ENCODE measurements at regions not wholly inside any gene's neighbourhood (a gene's known extent, or its start where the extent isn't known, plus 50 kb on each side); places are given as distances from the start of the nearest gene placed in this dataset.
A peak's percentile ranks its signal among the peaks of the same experiment; 100 is the strongest.

DNA sequence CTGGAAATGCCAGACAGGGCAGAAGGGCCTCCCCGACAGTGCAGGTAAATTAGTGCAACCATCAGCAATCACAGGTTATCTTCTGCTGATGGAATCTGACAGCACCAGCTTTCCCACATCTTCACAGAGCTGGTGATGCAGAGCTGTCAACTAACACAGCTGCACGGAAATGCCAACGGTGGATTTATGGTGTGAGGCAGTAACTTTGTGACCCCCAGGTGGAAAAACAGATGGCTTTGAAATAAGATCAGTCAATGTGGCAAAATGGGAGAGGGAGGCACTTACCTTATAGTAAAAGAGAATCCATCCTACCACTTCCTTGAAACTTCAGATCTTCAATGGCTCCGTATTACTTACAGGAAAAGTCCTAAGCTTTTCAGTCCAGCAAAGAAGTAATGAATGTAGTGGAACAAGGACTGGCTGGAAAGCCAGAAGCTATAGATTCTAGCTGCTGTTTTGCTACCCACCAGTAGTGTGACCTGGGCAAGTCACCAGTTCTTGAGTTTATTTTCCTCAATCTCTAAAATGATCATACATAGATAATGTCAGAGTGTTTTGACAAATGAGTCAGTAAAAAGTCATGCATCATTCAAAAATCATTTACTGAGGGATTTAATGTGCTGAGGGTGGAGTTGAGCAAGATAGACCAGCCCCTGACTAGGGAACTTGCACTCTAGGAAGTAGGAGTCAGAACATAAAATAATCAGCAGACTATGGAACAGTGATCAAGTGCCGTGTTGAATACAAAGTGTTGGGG lies 245.7 kb upstream of the JUN start (continued):
- TF ChIP-seq, protein P1, sequence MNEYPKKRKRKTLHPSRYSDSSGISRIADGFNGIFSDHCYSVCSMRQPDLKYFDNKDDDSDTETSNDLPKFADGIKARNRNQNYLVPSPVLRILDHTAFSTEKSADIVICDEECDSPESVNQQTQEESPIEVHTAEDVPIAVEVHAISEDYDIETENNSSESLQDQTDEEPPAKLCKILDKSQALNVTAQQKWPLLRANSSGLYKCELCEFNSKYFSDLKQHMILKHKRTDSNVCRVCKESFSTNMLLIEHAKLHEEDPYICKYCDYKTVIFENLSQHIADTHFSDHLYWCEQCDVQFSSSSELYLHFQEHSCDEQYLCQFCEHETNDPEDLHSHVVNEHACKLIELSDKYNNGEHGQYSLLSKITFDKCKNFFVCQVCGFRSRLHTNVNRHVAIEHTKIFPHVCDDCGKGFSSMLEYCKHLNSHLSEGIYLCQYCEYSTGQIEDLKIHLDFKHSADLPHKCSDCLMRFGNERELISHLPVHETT (CRISPR knock-in tag; conservative IDR thresholded peaks at IDR 0.05 in 1 of 2, IDR thresholded peaks at IDR 0.05 in 1 of 2) = no peak
- TF ChIP-seq ETV6 (IDR thresholded peaks at IDR 0.05; ENCODE audit: borderline replicate concordance in 1 of 2, low read depth in 2 of 2, low read length in 1 of 2) (no peak), ETV6 (CRISPR knock-in tag; IDR thresholded peaks at IDR 0.05; ENCODE audit: borderline replicate concordance) (no peak), EP300 (IDR thresholded peaks at IDR 0.05; ENCODE audit: low read length) (no peak), BRCA1 (IDR thresholded peaks at IDR 0.05) (no peak), BRCA1 (CRISPR knock-in tag; IDR thresholded peaks at IDR 0.05) (no peak), ZNF79 (CRISPR knock-in tag; IDR thresholded peaks at IDR 0.05; ENCODE audit: low read depth) (no peak), ZNF197 (CRISPR knock-in tag; IDR thresholded peaks at IDR 0.05; ENCODE audit: low read depth) (no peak), ZNF253 (CRISPR knock-in tag; conservative IDR thresholded peaks at IDR 0.05) (no peak), ZNF696 (CRISPR knock-in tag; conservative IDR thresholded peaks at IDR 0.05) (no peak)
- TF ChIP-seq, protein P2, sequence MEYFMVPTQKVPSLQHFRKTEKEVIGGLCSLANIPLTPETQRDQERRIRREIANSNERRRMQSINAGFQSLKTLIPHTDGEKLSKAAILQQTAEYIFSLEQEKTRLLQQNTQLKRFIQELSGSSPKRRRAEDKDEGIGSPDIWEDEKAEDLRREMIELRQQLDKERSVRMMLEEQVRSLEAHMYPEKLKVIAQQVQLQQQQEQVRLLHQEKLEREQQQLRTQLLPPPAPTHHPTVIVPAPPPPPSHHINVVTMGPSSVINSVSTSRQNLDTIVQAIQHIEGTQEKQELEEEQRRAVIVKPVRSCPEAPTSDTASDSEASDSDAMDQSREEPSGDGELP (CRISPR knock-in tag; IDR thresholded peaks at IDR 0.05; ENCODE audit: borderline replicate concordance) = no peak
- TF ChIP-seq, protein P3, sequence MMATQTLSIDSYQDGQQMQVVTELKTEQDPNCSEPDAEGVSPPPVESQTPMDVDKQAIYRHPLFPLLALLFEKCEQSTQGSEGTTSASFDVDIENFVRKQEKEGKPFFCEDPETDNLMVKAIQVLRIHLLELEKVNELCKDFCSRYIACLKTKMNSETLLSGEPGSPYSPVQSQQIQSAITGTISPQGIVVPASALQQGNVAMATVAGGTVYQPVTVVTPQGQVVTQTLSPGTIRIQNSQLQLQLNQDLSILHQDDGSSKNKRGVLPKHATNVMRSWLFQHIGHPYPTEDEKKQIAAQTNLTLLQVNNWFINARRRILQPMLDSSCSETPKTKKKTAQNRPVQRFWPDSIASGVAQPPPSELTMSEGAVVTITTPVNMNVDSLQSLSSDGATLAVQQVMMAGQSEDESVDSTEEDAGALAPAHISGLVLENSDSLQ (IDR thresholded peaks at IDR 0.05) = peak; percentile 46; the same call in 1 of the 2 replicates
- TF ChIP-seq, protein P4, sequence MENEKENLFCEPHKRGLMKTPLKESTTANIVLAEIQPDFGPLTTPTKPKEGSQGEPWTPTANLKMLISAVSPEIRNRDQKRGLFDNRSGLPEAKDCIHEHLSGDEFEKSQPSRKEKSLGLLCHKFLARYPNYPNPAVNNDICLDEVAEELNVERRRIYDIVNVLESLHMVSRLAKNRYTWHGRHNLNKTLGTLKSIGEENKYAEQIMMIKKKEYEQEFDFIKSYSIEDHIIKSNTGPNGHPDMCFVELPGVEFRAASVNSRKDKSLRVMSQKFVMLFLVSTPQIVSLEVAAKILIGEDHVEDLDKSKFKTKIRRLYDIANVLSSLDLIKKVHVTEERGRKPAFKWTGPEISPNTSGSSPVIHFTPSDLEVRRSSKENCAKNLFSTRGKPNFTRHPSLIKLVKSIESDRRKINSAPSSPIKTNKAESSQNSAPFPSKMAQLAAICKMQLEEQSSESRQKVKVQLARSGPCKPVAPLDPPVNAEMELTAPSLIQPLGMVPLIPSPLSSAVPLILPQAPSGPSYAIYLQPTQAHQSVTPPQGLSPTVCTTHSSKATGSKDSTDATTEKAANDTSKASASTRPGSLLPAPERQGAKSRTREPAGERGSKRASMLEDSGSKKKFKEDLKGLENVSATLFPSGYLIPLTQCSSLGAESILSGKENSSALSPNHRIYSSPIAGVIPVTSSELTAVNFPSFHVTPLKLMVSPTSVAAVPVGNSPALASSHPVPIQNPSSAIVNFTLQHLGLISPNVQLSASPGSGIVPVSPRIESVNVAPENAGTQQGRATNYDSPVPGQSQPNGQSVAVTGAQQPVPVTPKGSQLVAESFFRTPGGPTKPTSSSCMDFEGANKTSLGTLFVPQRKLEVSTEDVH (IDR thresholded peaks at IDR 0.05; ENCODE audit: low read depth, partially characterized antibody) = no peak
- TF ChIP-seq, protein P5, sequence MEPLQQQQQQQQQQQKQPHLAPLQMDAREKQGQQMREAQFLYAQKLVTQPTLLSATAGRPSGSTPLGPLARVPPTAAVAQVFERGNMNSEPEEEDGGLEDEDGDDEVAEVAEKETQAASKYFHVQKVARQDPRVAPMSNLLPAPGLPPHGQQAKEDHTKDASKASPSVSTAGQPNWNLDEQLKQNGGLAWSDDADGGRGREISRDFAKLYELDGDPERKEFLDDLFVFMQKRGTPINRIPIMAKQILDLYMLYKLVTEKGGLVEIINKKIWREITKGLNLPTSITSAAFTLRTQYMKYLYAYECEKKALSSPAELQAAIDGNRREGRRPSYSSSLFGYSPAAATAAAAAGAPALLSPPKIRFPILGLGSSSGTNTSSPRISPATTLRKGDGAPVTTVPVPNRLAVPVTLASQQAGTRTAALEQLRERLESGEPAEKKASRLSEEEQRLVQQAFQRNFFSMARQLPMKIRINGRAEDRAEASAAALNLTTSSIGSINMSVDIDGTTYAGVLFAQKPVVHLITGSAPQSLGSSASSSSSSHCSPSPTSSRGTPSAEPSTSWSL (CRISPR knock-in tag; IDR thresholded peaks at IDR 0.05; ENCODE audit: borderline replicate concordance) = no peak
- TF ChIP-seq, protein P6, sequence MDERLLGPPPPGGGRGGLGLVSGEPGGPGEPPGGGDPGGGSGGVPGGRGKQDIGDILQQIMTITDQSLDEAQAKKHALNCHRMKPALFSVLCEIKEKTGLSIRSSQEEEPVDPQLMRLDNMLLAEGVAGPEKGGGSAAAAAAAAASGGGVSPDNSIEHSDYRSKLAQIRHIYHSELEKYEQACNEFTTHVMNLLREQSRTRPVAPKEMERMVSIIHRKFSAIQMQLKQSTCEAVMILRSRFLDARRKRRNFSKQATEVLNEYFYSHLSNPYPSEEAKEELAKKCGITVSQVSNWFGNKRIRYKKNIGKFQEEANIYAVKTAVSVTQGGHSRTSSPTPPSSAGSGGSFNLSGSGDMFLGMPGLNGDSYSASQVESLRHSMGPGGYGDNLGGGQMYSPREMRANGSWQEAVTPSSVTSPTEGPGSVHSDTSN (CRISPR knock-in tag; IDR thresholded peaks at IDR 0.05; ENCODE audit: low read depth) = no peak
- TF ChIP-seq, protein P6 (tag; conservative IDR thresholded peaks at IDR 0.05; ENCODE audit: low read depth) = peak; percentile 92
